Activated T-cell treated with anti-CD3 and anti-CD28 coated beads for 4 hours (primary cell): ENCODE measurements at regions not wholly inside any gene's neighbourhood (a gene's known extent, or its start where the extent isn't known, plus 50 kb on each side); places are given as distances from the start of the nearest gene placed in this dataset.
"Not testable (repeated sequence)": the region's sequence is repeated elsewhere in the genome, so short reads cannot be mapped to it uniquely, and the experiment has no call there.

ENCODE experiments used
- DNase-seq: peaks from one replicate; pipeline ENCODE4 v3.0.0-alpha.2; 2020

DNA sequence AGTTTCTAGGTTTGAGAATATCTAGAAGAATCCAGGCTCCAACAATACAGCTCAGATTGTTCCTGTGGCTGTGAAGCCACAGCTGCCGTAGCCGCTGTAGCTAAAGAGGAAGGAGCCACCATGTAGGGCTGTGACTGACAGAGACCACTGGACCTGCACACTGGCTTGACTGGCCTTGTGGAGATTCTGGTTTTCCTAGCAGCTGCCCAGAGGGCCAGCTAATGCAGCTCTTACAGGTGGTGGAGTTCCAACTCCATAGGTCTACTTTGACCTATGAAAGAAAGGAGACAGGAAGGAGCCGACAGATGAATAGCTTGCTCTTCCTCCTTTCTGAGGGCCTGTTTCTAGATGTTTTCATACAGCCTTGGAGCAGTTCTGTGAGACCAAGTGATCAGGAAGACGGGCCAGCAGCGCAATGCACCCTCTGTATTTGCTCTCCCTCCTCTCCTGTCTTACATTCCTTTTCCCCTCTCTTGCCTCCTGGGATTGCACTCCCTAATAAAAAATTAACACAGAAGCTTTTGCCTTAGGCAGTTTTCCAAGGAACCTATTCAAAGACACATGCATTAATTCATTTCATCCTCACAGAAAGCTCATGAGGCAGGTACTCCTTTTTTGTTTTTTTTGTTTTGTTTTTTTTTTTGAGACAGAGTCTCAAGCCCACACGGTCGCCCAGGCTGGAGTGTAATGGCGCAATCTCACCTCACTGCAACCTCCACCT, 51.8 kb upstream of the MYB start:
- DNase-seq = no peak

DNA sequence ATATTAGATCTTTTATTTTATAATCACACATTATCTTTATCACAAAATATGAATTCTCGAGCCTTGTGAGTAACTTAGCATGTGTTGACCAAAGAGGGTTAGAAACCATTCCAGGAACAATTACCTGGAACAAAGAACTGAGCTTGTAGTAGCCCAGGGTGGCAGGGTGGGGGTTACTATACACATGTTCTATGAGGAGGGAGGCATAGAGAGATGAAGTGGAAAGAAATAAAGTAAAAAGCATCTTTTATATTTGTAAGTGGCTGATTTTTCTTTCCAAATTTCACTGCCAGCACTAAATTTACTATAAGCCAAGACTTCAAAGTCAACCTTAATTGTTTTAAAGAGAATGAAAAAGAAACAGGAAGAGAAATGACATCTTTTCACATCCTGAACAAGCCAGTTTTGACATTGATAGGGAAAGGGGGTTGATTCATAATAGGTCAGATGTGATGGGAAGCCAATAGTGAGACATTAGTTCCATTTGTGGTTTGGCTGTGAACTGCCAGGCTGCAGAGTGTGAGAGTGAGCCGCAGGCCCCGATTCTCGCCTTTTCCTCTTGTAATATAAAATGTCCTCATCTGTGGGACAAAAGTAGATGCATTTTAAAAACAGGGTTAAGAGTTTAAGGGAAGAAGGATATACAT, 52.7 kb upstream of the MYB start:
- peak; percentile 38 for DNase-seq

DNA sequence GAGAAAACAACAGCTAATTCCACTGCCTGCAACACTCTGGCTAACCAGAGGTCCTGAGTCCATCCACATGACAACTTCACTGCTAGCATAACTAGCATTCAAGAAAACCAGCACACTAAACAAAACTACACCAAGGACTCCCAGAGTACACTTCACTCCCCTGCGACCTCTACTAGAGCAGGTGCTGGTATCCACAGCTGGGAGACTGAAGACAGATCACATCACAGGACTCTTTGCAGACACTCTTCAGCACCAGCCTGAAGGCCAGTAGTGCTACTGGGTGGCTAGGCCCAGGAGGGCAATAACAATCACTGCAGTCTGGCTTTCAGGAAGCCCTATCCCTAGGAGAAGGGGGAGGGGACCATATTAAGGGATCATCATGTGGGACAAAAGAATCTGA, 54.4 kb upstream of the MYB start:
- no peak for DNase-seq

DNA sequence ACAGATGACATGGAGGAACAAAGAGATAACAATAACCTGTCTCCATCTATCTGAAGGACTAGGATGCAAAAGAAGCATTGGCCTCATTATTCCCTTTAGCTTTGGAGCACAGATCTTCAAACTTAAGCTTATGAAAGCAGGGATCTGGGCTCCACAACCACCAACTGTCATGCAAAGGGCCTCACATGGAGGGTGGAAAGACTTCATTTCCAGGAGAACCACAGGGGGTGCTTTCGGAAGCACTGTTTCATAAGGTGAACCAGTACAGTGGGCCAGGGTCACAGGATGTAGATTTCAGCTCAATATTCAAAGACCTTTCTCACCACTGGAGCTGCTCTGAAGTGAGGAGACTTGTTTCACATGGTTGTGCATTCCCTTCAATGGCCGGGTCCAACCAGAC, 55.1 kb upstream of the MYB start:
- no peak for DNase-seq

DNA sequence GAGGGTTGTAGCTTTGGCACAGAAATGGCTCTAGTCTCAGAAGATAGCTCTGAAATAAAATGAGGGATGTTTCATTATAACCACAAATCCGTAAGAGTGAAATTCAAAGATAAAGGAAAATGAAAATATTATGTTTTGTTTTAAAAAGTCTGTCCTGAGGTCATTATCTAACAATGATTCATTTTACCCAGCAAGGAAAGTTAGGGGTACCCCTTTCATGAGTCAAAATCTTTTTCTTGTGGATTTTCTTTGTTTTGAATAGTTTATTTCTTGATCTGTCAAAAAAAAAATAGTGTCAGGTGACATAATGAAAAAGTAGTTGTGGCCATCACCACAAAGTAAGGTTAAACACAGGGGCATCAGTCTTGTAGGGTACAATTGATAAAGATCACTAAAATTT, 59.7 kb upstream of the MYB start:
- no peak for DNase-seq

DNA sequence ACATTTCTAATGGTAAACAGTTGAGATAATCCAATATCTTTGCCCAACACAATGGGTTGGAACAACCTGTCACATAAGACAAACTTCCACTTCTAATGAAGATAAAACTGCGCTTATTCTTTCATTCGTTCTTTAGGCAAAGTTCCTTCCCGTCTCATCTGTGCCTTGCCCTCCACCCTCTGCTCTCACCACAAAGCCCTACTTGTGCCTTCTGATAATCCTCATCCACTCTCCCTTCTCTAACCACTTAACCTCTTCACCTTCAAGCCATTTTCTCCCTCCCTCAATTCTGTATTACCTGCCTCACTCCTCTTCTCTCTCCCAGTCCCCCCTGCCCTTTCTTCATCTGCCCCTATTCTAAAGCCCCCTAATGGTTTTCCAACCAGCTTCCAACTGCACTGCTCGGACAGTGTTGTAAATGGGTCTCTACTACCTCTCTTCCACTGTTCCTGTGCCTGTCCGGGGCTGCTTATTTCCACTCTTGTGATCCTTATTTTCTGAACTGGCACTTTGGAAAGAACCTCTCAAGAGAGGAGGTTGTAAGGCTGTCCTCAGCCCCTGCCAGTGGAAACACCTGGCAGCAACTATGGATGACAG, 62.9 kb upstream of the MYB start:
- DNase-seq = no peak

DNA sequence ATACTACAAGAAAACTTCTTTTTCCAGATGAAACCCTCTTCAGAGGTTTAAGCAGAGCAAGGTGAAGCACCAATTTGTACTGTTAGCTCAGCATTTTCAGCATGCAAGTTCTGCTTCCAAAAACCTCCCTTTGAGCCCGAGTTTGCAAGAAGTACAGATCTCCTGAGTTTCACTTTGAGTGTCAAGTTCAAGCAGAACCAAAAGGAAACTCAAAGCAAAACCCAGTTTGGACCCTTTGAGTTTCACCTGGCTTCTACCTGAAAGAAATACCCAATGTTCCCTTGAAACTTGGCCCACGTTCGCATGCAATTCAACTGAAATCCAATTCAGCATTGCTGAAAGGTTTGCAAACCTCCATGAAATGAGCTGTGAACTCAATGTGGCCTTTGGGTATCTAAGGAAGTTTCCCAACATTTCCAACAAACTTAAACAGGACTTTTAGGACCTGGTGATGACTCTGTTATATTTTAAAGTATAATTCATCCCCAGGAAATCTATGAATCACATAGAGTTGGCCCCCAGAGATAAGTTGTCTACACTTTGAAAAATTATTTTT, 62.9 kb upstream of the HBS1L start:
- DNase-seq = no peak

DNA sequence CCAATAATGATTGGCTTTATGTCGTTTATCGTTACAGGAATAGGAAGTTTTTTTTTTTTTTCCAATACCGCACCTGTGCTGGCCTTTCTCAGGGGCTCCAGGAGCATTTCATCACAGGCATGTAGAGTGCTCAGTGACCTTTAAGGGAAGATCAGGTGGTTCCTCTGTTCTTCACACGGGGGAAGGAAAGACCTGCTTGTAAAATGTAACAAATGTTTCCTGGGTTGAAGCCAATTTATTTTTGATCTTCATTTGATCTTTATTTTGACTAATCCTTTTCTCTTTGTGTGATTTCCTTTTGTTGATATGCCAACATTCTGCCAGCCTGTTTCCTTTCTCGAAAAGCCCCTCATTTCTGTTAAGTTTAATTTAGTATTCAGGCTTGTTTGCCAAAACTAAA, 61.9 kb upstream of the HBS1L start:
- DNase-seq = no peak

DNA sequence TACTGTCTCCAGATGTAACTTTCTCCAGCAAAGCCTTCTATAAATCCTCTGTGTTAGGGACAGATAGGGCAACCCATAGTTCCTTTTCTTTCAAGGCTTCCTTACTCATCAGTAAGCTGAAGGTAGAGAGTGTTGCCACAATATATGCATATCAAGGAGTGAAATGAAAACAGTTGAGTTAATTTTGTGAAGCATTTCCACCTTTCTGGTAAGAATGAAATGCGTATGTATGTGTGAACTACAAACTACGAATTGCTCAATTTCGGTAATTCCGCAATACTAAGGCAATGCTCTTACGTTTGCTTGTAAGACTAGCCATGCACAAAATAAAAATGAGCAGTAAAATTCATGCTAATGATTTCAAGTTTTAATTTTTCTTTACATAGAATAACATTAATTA, 61.2 kb upstream of the HBS1L start:
- DNase-seq = no peak

DNA sequence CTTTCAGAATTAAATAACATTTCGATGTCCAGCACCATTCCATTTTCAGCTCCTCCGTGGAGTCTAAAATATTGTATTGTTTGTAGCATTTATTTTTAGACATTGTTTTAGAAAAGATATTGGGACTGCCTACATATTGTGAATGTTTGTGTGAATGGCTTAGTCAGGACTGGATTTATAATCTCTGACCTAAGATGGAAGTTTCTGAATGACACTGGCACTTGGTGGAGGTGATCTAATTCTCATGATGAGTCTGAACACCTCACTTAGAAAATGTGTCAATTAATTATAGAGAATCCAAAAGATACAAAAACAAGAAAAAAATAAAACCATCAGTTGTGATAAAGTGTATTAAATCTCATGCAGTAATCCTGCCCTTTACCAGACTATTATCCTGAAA, 60.8 kb upstream of the HBS1L start:
- DNase-seq = no peak

DNA sequence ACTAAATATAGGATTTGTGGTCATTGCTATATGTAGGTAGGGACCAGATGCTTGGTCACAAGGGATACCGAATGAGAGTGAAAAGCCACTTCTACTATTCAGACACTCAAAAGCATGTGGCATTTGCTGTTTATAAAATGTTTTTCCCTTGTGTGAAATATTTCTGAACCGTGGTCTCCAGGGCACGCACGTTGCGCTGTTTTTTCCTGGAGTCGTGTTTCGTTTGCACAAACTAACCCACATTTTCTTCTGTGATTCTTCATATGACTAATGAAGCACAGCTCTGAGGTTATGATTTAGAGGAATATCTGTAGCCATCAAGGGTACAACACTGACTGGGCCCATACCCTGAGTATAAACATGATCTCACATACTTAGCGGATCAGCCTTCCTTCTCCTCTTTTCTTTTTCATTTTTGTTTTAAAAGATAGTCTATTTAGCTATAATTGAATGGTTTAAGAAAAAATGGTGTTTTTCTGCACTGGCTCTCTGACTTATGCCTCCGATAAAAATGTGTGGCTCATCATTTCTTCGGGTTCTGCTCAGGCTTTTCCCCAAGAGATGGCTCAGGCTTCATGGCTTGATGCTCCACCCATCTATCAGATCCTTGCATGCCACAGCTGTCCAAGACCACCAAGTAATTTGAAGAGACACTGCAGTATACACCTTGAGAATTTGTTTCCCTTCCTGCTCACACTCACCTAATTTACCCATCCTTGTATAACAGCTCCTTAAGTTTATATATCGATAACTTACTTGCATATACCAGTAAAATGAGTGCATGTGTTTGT, 59.9 kb upstream of the HBS1L start:
- no peak for DNase-seq

DNA sequence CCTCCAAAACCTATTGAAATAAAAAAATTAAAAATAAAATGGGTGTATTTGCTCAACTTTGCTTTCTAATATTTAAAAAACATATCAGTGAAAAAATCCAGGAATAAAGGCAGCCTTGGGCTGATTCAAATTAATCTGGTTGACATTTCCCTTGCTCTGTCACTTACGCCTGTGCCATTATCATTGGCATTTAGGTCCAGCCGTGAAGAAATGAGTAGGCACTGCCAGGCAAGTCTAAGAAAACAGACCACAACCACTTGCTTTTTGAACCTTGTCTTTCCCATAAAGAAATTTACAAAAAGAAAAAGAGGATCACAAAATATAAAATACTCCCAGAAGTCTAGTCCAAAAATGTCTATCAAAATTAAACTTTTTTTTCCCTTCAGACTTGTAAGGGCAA, 59.2 kb upstream of the HBS1L start:
- DNase-seq = no peak

DNA sequence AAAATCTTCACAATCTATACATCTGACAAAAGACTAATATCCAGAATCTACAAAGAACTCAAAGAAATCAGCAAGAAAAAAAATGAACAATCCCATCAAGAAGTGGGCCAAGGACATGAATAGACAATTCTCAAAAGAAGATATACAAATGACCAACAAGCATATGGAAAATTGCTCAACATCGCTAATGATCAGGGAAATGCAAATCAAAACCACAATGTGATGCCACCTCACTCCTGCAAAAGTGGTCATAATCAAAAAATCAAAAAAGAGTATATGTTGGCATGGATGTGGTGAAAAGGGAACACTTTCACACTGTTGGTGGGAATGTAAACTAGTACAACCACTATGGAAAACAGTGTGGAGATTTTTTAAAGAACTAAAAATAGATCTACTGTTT, 58.3 kb upstream of the HBS1L start:
- not testable (repeated sequence) for DNase-seq

DNA sequence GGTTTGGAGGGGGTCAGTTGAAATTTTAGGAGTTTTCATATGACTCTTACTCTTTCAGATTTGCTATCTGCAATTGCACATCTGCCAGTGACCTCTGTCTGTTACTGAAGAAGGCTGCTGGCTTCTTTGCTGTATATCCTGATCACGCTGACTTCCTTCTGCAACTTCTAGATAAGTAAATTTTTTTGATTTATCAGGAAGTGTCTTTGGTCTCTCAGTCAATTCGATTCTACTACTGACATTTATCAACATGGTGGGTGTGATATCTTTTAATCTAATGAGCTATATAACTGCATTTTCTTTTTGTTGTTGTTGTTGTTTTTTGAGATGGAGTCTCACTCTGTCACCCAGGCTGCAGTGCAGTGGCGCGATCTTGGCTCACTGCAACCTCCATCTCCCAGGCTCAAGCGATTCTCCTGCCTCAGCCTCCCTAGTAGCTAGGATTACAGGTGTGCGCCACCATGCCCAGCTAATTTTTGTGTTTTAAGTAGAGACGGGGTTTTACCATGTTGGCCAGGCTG, 55.7 kb upstream of the HBS1L start:
- DNase-seq = not testable (repeated sequence)

DNA sequence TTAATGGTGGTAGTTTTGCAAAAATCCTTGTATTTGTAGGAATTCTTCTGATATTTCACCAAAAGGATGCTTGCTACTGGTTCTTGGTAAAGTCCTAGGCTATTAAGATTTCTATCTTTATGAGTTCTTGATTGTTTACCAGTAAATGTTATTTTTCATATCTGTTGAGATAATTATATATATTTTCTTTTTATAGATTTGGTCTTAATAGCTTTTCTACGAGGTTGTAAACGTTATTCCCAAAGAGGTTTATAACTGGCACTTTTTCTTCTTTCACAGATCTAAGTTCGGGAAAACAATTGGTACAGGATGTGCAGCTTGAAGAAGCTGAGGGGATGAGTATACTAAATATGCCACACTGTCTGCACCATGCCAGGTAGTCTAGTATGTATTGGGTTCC, 55.1 kb upstream of the HBS1L start:
- no peak for DNase-seq

DNA sequence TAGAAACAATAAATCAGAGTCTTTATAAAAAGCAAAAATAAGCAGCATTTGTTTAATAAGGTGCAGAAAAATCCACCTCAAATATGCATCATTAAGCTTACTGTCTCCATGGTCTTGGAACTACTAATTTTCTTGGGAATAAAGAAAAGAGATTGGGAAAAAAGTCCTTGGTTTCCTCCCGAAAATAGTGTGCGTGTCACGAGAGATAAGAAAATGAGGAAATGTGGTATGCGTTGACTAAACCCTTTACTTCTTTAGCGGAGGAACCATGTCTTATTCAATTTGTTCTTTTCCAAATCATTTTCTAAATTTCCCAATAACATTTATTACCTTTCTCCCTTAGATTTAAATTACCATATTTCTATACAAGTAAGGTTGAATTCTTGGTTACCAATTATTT, 54.1 kb upstream of the HBS1L start:
- no peak for DNase-seq

DNA sequence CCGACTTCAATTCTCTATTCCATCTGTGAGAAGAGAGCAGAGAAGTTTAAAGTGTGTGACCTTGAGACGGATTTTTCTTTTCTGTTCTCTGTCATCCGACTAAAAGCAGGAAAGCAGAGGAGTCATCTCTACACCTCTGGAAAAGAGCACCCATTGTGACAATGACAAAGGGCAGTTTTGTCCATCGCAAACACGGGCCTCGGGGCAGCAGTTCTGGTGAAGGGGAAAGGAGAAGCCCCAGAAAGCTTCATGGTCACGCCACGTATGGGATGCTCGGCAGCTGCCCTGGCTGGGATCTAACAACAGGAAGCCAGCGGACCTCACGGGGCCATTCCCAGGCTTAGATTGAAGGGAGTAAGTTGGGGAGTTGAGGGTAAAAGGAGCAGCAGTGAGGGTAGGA, 52.0 kb upstream of the HBS1L start:
- DNase-seq = no peak

DNA sequence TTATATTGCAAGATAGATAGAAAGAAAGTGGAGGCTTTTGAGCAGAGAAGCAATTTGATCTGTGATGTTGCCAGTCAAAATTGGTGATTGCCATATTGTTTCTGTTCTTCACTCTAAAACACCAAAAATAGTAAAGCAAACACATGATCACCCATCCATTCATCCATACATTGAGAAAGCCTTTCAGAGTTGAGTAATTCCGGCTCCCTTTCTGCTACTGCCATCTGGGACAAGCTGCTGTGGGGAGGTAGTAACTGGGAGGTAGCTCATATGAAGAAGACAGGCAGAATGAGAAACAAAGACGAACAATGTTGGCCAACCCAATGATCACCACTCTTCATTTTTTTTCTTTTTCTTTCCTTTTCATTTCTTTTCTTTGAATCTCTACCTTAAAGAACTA, 51.1 kb upstream of the HBS1L start:
- DNase-seq = no peak

DNA sequence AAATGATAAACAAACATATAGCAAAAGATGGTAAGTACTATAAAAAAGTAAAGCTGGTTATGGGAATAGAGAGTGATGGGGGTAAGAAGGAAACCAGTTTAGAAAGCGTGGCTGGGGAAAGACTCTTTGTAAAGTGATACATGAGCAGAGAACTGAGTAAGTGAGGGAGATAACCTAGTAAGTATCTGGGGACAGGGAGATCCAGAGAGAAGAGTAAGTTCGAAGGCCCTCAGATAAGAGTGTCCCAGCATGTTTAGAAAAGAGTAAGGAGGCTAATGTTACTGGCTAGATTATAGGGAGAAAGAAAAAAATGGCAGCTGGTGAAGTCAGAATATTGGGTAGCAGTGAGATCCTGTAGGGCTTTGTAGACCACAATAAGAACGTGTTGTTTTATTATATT, 50.7 kb upstream of the HBS1L start:
- no peak for DNase-seq
